Large intestine (tissue), 3 donors: ENCODE measurements at regions not wholly inside any gene's neighbourhood (a gene's known extent, or its start where the extent isn't known, plus 50 kb on each side); places are given as distances from the start of the nearest gene placed in this dataset.
A peak's percentile ranks its signal among the peaks of the same experiment; 100 is the strongest.
"Not testable (repeated sequence)": the region's sequence is repeated elsewhere in the genome, so short reads cannot be mapped to it uniquely, and the experiment has no call there.

Source experiments
- DNase-seq, 2 donors: peaks; one replicate each; pipeline versions ENCODE4 v3.0.0 to v3.0.0-alpha.2; 2013
- H3K27ac ChIP-seq: one replicate; pipeline ENCODE4 v1.5.1; 2013; ENCODE audit warnings: low read length
- H3K27me3 ChIP-seq: 2 replicates; pipeline ENCODE4 v1.6.1; 2013; ENCODE audit warnings: low read length; ENCODE audit not compliant: control insufficient read depth, insufficient read depth
- H3K36me3 ChIP-seq: 2 replicates; pipeline ENCODE4 v1.6.1; 2013; ENCODE audit warnings: low read length; ENCODE audit not compliant: control insufficient read depth, insufficient read depth
- H3K4me1 ChIP-seq: one replicate; pipeline ENCODE4 v1.6.1; 2013; ENCODE audit warnings: low read length; ENCODE audit not compliant: control insufficient read depth, insufficient read depth
- H3K4me3 ChIP-seq: one replicate; pipeline ENCODE4 v1.5.1; 2013; ENCODE audit warnings: low read length
- H3K9me3 ChIP-seq: one replicate; pipeline ENCODE4 v1.6.1; 2013; ENCODE audit warnings: mild to moderate bottlenecking, low read depth, low read length, moderate library complexity; ENCODE audit not compliant: control insufficient read depth
- WGBS: methylation state at CpG from one replicate; pipeline ENCODE4 v1.1.5; 2013; ENCODE audit warnings: low lambda C conversion rate; ENCODE audit not compliant: insufficient coverage; 5-methylcytosine and 5-hydroxymethylcytosine counted together

GRCh38 chrX:37904833-37905232, 57.5 kb upstream of the DYNLT3 start:
- no peak for DNase-seq
- no peaks in the 10 kb centered on the region for H3K9me3 ChIP-seq
- no peaks in the 10 kb centered on the region for H3K36me3 ChIP-seq
- no peak overlapping the region for H3K4me3 ChIP-seq
- H3K27ac ChIP-seq, result no peak overlapping the region
- peaks cover 5% of the 10 kb centered on the region for H3K4me1 ChIP-seq
- peaks cover 13% of the 10 kb centered on the region for H3K27me3 ChIP-seq
- WGBS, result no CpG with 5 or more reads among the region's 2 CpGs

GRCh38 chrX:37905436-37906147, 58.2 kb upstream of the DYNLT3 start:
- no CpG with 5 or more reads among the region's 36 CpGs for WGBS
- H3K4me1 ChIP-seq, result peaks cover 5% of the 10 kb centered on the region
- H3K27me3 ChIP-seq, result peaks cover 13% of the 10 kb centered on the region
- peak overlapping the region; percentile 24 for H3K4me3 ChIP-seq
- H3K36me3 ChIP-seq, result no peaks in the 10 kb centered on the region
- H3K27ac ChIP-seq, result no peak overlapping the region
- H3K9me3 ChIP-seq, result no peaks in the 10 kb centered on the region
- peak; percentile 6 to 38 for DNase-seq

GRCh38 chrX:37906357-37906756, 59.0 kb upstream of the DYNLT3 start:
- Histone ChIP-seq H3K4me3 (no peak overlapping the region), H3K27ac (no peak overlapping the region), H3K4me1 (peaks cover 5% of the 10 kb centered on the region), H3K36me3 (no peaks in the 10 kb centered on the region), H3K9me3 (no peaks in the 10 kb centered on the region), H3K27me3 (peaks cover 13% of the 10 kb centered on the region)
- no CpG with 5 or more reads among the region's 11 CpGs for WGBS
- DNase-seq, result no peak

- no CpG with 5 or more reads among the region's 1 CpG for WGBS
- Histone ChIP-seq H3K36me3 (no peaks in the 10 kb centered on the region), H3K4me1 (peaks cover 5% of the 10 kb centered on the region), H3K9me3 (no peaks in the 10 kb centered on the region), H3K27me3 (peaks cover 12% of the 10 kb centered on the region), H3K27ac (no peak overlapping the region), H3K4me3 (no peak overlapping the region)
- no peak for DNase-seq
Measured at GRCh38 chrX:37910186-37910585, 62.8 kb upstream of the DYNLT3 start.

- DNase-seq, result no peak
- no peaks in the 10 kb centered on the region for H3K9me3 ChIP-seq
- WGBS, result no CpG with 5 or more reads among the region's 3 CpGs
Measured at GRCh38 chrX:37912304-37912703, 64.9 kb upstream of the DYNLT3 start.

GRCh38 chrX:37912777-37913176, 65.4 kb upstream of the DYNLT3 start:
- Histone ChIP-seq H3K9me3 (no peaks in the 10 kb centered on the region), H3K4me3 (no peak overlapping the region), H3K36me3 (no peaks in the 10 kb centered on the region), H3K4me1 (no peaks in the 10 kb centered on the region), H3K27ac (no peak overlapping the region), H3K27me3 (no peaks in the 10 kb centered on the region)
- DNase-seq, result no peak

More at GRCh38 chrX:37912304-37912703, 64.9 kb upstream of the DYNLT3 start:
- Histone ChIP-seq H3K27ac (no peak overlapping the region), H3K4me3 (no peak overlapping the region), H3K36me3 (no peaks in the 10 kb centered on the region), H3K27me3 (no peaks in the 10 kb centered on the region), H3K4me1 (no peaks in the 10 kb centered on the region)

- no peaks in the 10 kb centered on the region for H3K4me1 ChIP-seq
- H3K4me3 ChIP-seq, result no peak overlapping the region
- no peaks in the 10 kb centered on the region for H3K27me3 ChIP-seq
- H3K9me3 ChIP-seq, result no peaks in the 10 kb centered on the region
- no peak overlapping the region for H3K27ac ChIP-seq
- DNase-seq, result no peak
- H3K36me3 ChIP-seq, result no peaks in the 10 kb centered on the region
Measured at GRCh38 chrX:37918168-37918567, 70.8 kb upstream of the DYNLT3 start.

- Histone ChIP-seq H3K4me1 (no peaks in the 10 kb centered on the region), H3K9me3 (no peaks in the 10 kb centered on the region), H3K36me3 (no peaks in the 10 kb centered on the region), H3K4me3 (no peak overlapping the region), H3K27me3 (no peaks in the 10 kb centered on the region), H3K27ac (no peak overlapping the region)
- no CpG with 5 or more reads among the region's 2 CpGs for WGBS
- no peak for DNase-seq
Measured at GRCh38 chrX:37918703-37919102, 71.3 kb upstream of the DYNLT3 start.

- H3K27ac ChIP-seq, result no peak overlapping the region
- no peaks in the 10 kb centered on the region for H3K36me3 ChIP-seq
- no peaks in the 10 kb centered on the region for H3K27me3 ChIP-seq
- no peak overlapping the region for H3K4me3 ChIP-seq
- DNase-seq, result no peak
- no peaks in the 10 kb centered on the region for H3K9me3 ChIP-seq
- H3K4me1 ChIP-seq, result no peaks in the 10 kb centered on the region
- WGBS, result no CpG with 5 or more reads among the region's 3 CpGs
Measured at GRCh38 chrX:37921758-37922157, 74.4 kb upstream of the DYNLT3 start.

GRCh38 chrX:37922928-37923327, 75.6 kb upstream of the DYNLT3 start:
- peak in 1 of 2 donors; percentile 9 for DNase-seq
- WGBS, result no CpG with 5 or more reads among the region's 1 CpG
- Histone ChIP-seq H3K9me3 (no peaks in the 10 kb centered on the region), H3K4me3 (no peak overlapping the region), H3K36me3 (no peaks in the 10 kb centered on the region), H3K4me1 (no peaks in the 10 kb centered on the region), H3K27me3 (no peaks in the 10 kb centered on the region), H3K27ac (no peak overlapping the region)

GRCh38 chrX:37925761-37926160, 78.4 kb upstream of the DYNLT3 start:
- H3K4me1 ChIP-seq, H3K4me3 ChIP-seq, H3K27ac ChIP-seq, DNase-seq, H3K9me3 ChIP-seq, H3K27me3 ChIP-seq, H3K36me3 ChIP-seq: not testable (repeated sequence)
- no CpG with 5 or more reads among the region's 4 CpGs for WGBS
